ENCODE measurements at regions not wholly inside any gene's neighbourhood (a gene's known extent, or its start where the extent isn't known, plus 50 kb on each side); places are given as distances from the start of the nearest gene placed in this dataset.

DNA sequence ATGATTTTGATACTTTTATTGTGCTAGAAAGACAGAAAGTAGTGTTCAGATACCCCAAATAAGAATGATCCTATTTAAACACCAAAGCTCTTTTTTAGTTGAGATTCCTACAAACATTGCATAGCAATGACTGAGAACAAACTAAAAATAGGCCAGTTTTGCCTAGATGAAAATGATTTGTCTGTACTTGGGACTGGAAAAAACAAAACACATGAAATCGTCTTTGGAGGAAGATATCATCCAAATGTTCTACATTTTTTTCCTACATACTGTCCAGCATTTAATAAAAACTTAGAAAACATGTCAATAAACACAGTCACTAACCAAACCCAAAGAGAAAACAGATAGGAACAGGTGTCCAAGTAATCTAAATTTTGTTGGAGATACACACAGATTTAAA is 111.6 kb upstream of the MEOX2 start:
- Histone ChIP-seq H3K36me3 (ENCODE audit: control insufficient read depth in 4 of 4, insufficient read depth in 4 of 4, low read length in 4 of 4) (no peaks in the 10 kb centered on the region), H3K27me3 (ENCODE audit: control insufficient read depth in 3 of 3, insufficient read depth in 3 of 3, low read length in 2 of 3) (no peaks in the 10 kb centered on the region), H3K4me1 (ENCODE audit: control insufficient read depth in 5 of 5, insufficient read depth in 5 of 5, low read length in 5 of 5) (peaks cover 0 to 20% (median 5%) of the 10 kb centered on the region in 5 donors), H3K9ac (ENCODE audit: insufficient read depth in 1 of 2, low read length in 2 of 2) (no peak overlapping the region), H3K4me3 (no peak overlapping the region), H3K9me3 (ENCODE audit: control insufficient read depth in 4 of 4, insufficient read depth in 3 of 4, low read length in 3 of 4) (no peaks in the 10 kb centered on the region), H3K27ac (ENCODE audit: low read depth in 1 of 2, low read length in 1 of 2) (no peak overlapping the region)
- DNase-seq = peak in 1 of 3 donors; percentile 19
- TF ChIP-seq, protein P1, sequence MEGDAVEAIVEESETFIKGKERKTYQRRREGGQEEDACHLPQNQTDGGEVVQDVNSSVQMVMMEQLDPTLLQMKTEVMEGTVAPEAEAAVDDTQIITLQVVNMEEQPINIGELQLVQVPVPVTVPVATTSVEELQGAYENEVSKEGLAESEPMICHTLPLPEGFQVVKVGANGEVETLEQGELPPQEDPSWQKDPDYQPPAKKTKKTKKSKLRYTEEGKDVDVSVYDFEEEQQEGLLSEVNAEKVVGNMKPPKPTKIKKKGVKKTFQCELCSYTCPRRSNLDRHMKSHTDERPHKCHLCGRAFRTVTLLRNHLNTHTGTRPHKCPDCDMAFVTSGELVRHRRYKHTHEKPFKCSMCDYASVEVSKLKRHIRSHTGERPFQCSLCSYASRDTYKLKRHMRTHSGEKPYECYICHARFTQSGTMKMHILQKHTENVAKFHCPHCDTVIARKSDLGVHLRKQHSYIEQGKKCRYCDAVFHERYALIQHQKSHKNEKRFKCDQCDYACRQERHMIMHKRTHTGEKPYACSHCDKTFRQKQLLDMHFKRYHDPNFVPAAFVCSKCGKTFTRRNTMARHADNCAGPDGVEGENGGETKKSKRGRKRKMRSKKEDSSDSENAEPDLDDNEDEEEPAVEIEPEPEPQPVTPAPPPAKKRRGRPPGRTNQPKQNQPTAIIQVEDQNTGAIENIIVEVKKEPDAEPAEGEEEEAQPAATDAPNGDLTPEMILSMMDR (IDR thresholded peaks at IDR 0.05; ENCODE audit: control extremely low read depth, extremely low read depth) = no peak
- no peak for ATAC-seq (ENCODE audit: insufficient read depth, low FRiP score)
- WGBS, 2 donors = 53 to 77% methylated on average over 1 of the region's 1 CpG

DNA sequence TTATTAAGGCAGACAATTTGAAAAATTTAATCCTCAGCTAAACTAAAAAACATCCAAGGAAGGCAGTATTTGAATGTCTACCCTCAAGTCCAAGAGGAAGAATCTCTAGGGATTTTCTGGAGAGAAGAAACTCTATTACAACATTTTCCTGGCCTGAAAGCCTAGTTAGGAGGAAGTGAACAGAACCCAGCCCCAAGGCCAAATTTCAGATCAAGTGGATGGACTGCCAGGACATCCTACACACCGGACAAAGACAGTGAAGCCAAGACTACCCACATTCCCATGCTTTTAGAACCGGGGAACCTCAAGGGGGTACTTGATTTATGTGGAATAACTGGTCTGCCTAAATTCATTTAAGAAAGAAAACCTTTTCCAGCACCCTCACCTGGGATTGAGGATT is 108.9 kb upstream of the MEOX2 start:
- TF ChIP-seq, protein P1 (IDR thresholded peaks at IDR 0.05; ENCODE audit: control extremely low read depth, extremely low read depth) = no peak

DNA sequence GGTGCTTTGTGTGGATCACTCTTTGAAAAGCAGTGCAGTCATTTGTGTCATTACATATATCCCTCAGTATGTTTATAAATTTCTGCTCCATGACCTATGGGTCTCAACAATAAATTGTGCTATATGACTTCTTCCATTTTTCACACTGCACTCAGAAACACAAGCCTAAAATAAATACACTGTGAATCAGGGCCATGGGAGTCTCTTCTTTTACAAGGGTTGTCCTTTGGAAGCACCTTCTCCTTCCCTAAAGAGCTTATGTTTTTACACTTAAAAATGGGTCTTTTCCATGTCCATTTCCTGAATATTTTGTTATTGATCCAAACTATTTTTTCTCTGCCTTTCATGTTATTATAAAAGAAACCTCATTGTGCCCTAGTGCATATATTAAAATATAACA is 108.3 kb upstream of the MEOX2 start:
- H3K27ac ChIP-seq (ENCODE audit: low read depth in 1 of 2, low read length in 1 of 2) = no peak overlapping the region
- ATAC-seq (ENCODE audit: insufficient read depth, low FRiP score) = no peak
- TF ChIP-seq, protein P1 (IDR thresholded peaks at IDR 0.05; ENCODE audit: control extremely low read depth, extremely low read depth) = no peak
- H3K27me3 ChIP-seq (ENCODE audit: control insufficient read depth in 3 of 3, insufficient read depth in 3 of 3, low read length in 2 of 3) = no peaks in the 10 kb centered on the region
- no peaks in the 10 kb centered on the region for H3K9me3 ChIP-seq (ENCODE audit: control insufficient read depth in 4 of 4, insufficient read depth in 3 of 4, low read length in 3 of 4)
- no peaks in the 10 kb centered on the region for H3K36me3 ChIP-seq (ENCODE audit: control insufficient read depth in 4 of 4, insufficient read depth in 4 of 4, low read length in 4 of 4)
- no peak overlapping the region for H3K4me3 ChIP-seq
- no peak overlapping the region for H3K9ac ChIP-seq (ENCODE audit: insufficient read depth in 1 of 2, low read length in 2 of 2)
- no peak for DNase-seq
- peaks cover 0 to 8% (median 0%) of the 10 kb centered on the region in 5 donors for H3K4me1 ChIP-seq (ENCODE audit: control insufficient read depth in 5 of 5, insufficient read depth in 5 of 5, low read length in 5 of 5)

More for the DNA sequence above, 108.9 kb upstream of the MEOX2 start:
- Histone ChIP-seq H3K9ac (ENCODE audit: insufficient read depth in 1 of 2, low read length in 2 of 2) (no peak overlapping the region), H3K4me3 (no peak overlapping the region), H3K36me3 (ENCODE audit: control insufficient read depth in 4 of 4, insufficient read depth in 4 of 4, low read length in 4 of 4) (no peaks in the 10 kb centered on the region), H3K27ac (ENCODE audit: low read depth in 1 of 2, low read length in 1 of 2) (no peak overlapping the region), H3K27me3 (ENCODE audit: control insufficient read depth in 3 of 3, insufficient read depth in 3 of 3, low read length in 2 of 3) (no peaks in the 10 kb centered on the region), H3K4me1 (ENCODE audit: control insufficient read depth in 5 of 5, insufficient read depth in 5 of 5, low read length in 5 of 5) (peaks cover 0 to 8% (median 0%) of the 10 kb centered on the region in 5 donors), H3K9me3 (ENCODE audit: control insufficient read depth in 4 of 4, insufficient read depth in 3 of 4, low read length in 3 of 4) (no peaks in the 10 kb centered on the region)
- DNase-seq = no peak
- ATAC-seq (ENCODE audit: insufficient read depth, low FRiP score) = no peak
- WGBS, 2 donors = 62 to 91% methylated on average over 2 of the region's 2 CpGs

DNA sequence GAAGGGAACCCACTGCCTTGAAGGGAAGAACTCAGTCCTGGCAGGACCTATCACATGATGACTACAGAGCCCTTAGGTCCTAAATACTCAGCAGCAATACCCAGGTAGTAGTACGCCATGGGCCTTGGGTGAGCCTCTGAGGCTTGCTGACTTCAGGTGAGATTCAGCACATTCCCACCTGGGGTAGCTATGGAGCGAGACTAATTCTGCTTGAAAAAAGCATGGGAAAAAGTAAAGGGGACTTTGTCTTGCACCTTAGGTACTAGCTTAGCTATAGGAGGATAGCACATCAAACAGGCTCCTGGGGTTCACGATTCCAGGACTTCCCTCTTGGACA is 98.2 kb upstream of the MEOX2 start:
- Histone ChIP-seq H3K9me3 (ENCODE audit: control insufficient read depth in 4 of 4, insufficient read depth in 3 of 4, low read length in 3 of 4) (no peaks in the 10 kb centered on the region), H3K27ac (ENCODE audit: low read depth in 1 of 2, low read length in 1 of 2) (no peak overlapping the region), H3K9ac (ENCODE audit: insufficient read depth in 1 of 2, low read length in 2 of 2) (peak overlapping the region in 1 of 2 donors; percentile 24), H3K4me1 (ENCODE audit: control insufficient read depth in 5 of 5, insufficient read depth in 5 of 5, low read length in 5 of 5) (peaks cover 0 to 38% (median 0%) of the 10 kb centered on the region in 5 donors), H3K36me3 (ENCODE audit: control insufficient read depth in 4 of 4, insufficient read depth in 4 of 4, low read length in 4 of 4) (no peaks in the 10 kb centered on the region), H3K4me3 (no peak overlapping the region), H3K27me3 (ENCODE audit: control insufficient read depth in 3 of 3, insufficient read depth in 3 of 3, low read length in 2 of 3) (no peaks in the 10 kb centered on the region)
- DNase-seq (no peak), ATAC-seq (ENCODE audit: insufficient read depth, low FRiP score) (no peak)
- 87% methylated on average over 3 of the region's 3 CpGs for WGBS, 2 donors
- TF ChIP-seq, protein P1 (IDR thresholded peaks at IDR 0.05; ENCODE audit: control extremely low read depth, extremely low read depth) = no peak
